MM.1S (cell line): ENCODE measurements at regions not wholly inside any gene's neighbourhood (a gene's known extent, or its start where the extent isn't known, plus 50 kb on each side); places are given as distances from the start of the nearest gene placed in this dataset.

Source experiments
- DNase-seq: peaks from one replicate; pipeline ENCODE4 v3.0.0-alpha.2; 2015
- H2AFZ ChIP-seq: fragments of 300-600 bp; sonication (generic); 2 replicates; pipeline ENCODE4 v1.6.0; 2016; ENCODE audit warnings: antibody characterized with exemption, low read length
- H3F3A ChIP-seq: fragments of 300-600 bp; sonication (generic); 2 replicates; pipeline ENCODE4 v1.6.1; 2016; ENCODE audit warnings: mild to moderate bottlenecking, antibody characterized with exemption, low read length, moderate library complexity, mixed read lengths; ENCODE audit not compliant: insufficient read depth
- H3K27ac ChIP-seq: fragments of 300-600 bp; sonication (generic); 2 replicates; pipeline ENCODE4 v1.5.1; 2016; ENCODE audit warnings: mild to moderate bottlenecking, low read length
- H3K27me3 ChIP-seq: fragments of 300-600 bp; sonication (generic); replicated peaks from 2 replicates; pipeline ENCODE4 v1.6.0; 2016; ENCODE audit warnings: low read length; ENCODE audit not compliant: insufficient read depth
- H3K36me3 ChIP-seq: fragments of 300-600 bp; sonication (generic); replicated peaks from 2 replicates; pipeline ENCODE4 v1.6.1; 2016; ENCODE audit warnings: mild to moderate bottlenecking, low read length, mixed read lengths; ENCODE audit not compliant: insufficient read depth
- H3K4me1 ChIP-seq: fragments of 300-600 bp; sonication (generic); 2 replicates; pipeline ENCODE4 v1.6.1; 2016; ENCODE audit warnings: low read length, mixed read lengths
- H3K4me2 ChIP-seq: fragments of 300-600 bp; sonication (generic); 2 replicates; pipeline ENCODE4 v1.6.0; 2016; ENCODE audit warnings: low read depth, low read length
- H3K4me3 ChIP-seq: fragments of 300-600 bp; sonication (generic); 2 replicates; pipeline ENCODE4 v1.5.1; 2016; ENCODE audit warnings: low read length, mixed read lengths
- H3K79me2 ChIP-seq: fragments of 300-600 bp; sonication (generic); 2 replicates; pipeline ENCODE4 v1.6.1; 2016; ENCODE audit warnings: mixed run types, low read length, mixed read lengths
- H3K9ac ChIP-seq: fragments of 300-600 bp; sonication (generic); 2 replicates; pipeline ENCODE4 v1.6.1; 2016; ENCODE audit warnings: low read length, mixed read lengths
- H3K9me2 ChIP-seq: fragments of 300-600 bp; sonication (generic); replicated peaks from 2 replicates; pipeline ENCODE4 v1.6.1; 2016; ENCODE audit warnings: mild to moderate bottlenecking, low read length, mixed read lengths; ENCODE audit not compliant: insufficient read depth
- H3K9me3 ChIP-seq: fragments of 300-600 bp; sonication (generic); replicated peaks from 2 replicates; pipeline ENCODE4 v1.6.1; 2016; ENCODE audit warnings: mild to moderate bottlenecking, low read length, mixed read lengths; ENCODE audit not compliant: insufficient read depth
- H4K20me1 ChIP-seq: fragments of 300-600 bp; sonication (generic); 2 replicates; pipeline ENCODE4 v1.6.1; 2016; ENCODE audit warnings: mild to moderate bottlenecking, low read length, moderate library complexity, mixed read lengths; ENCODE audit not compliant: insufficient read depth
- EZH2 ChIP-seq: fragments of 300-600 bp; sonication (generic); optimal IDR thresholded peaks from 2 replicates; pipeline ENCODE3; 2017; ENCODE audit warnings: low read depth, mild to moderate bottlenecking, antibody characterized with exemption, low read length, mixed read lengths
- EZH2phosphoT487 ChIP-seq: fragments of 300-600 bp; sonication (generic); IDR thresholded peaks from 2 replicates; pipeline ENCODE4 v1.6.1; 2018; ENCODE audit warnings: antibody characterized with exemption, low read length
- TF ChIP-seq, protein P1 (sequence below): fragments of 300-600 bp; sonication (generic); IDR thresholded peaks from 2 replicates; pipeline ENCODE4 v1.5.1; 2016; ENCODE audit warnings: antibody characterized with exemption, low read length, mixed read lengths

DNA sequence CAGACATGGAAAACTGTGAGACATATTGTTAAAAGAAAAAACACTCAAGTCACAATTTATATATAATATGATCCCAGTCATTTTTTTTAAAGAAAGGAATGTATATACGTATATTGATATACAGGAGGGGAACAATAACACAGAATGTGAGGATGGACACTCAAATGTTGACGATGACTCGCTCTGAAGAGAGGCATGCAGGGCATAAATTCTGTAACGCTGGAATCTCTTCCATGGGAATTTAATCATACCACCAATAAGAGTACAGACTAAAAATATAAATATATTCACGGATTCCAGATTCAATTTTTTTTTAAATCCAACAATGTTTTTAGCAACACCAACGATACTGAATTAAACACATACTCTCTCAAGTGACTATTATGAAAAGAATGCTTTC is 106.9 kb upstream of the CCDC28A start:
- no peak overlapping the region for H3K4me2 ChIP-seq
- H3F3A ChIP-seq: no peaks in the 10 kb centered on the region
- TF ChIP-seq EZH2phosphoT487 (no peak), EZH2 (no peak)
- TF ChIP-seq, protein P1, sequence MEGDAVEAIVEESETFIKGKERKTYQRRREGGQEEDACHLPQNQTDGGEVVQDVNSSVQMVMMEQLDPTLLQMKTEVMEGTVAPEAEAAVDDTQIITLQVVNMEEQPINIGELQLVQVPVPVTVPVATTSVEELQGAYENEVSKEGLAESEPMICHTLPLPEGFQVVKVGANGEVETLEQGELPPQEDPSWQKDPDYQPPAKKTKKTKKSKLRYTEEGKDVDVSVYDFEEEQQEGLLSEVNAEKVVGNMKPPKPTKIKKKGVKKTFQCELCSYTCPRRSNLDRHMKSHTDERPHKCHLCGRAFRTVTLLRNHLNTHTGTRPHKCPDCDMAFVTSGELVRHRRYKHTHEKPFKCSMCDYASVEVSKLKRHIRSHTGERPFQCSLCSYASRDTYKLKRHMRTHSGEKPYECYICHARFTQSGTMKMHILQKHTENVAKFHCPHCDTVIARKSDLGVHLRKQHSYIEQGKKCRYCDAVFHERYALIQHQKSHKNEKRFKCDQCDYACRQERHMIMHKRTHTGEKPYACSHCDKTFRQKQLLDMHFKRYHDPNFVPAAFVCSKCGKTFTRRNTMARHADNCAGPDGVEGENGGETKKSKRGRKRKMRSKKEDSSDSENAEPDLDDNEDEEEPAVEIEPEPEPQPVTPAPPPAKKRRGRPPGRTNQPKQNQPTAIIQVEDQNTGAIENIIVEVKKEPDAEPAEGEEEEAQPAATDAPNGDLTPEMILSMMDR: no peak
- H3K79me2 ChIP-seq: no peaks in the 10 kb centered on the region
- DNase-seq: no peak
- no peaks in the 10 kb centered on the region for H4K20me1 ChIP-seq
- no peak overlapping the region for H3K27ac ChIP-seq
- no peaks in the 10 kb centered on the region for H3K4me1 ChIP-seq
- H2AFZ ChIP-seq: no peak overlapping the region
- no peak overlapping the region for H3K4me3 ChIP-seq
- H3K9me2 ChIP-seq: no peaks in the 10 kb centered on the region
- H3K9ac ChIP-seq: no peak overlapping the region
- H3K9me3 ChIP-seq: no peaks in the 10 kb centered on the region
- H3K36me3 ChIP-seq: no peaks in the 10 kb centered on the region
- no peaks in the 10 kb centered on the region for H3K27me3 ChIP-seq

DNA sequence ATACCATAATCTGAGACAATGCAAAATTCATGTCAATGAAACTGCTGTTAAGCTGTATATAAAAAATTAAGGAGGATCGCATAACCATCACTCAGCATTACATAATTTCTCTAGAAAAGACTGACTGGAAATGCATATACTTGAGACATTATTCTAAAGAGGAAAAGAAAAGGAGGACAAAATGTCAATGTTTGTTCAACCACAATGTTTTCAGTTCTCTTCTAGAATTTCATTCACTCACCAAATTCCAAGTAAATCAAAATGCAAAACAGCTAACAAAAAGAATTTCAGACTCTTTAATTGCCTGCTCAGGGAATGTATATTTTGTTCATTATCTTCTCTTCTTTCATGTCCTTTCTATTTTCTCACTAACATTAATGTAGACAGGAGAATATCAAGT is 106.2 kb upstream of the CCDC28A start:
- no peak overlapping the region for H3K4me2 ChIP-seq
- H2AFZ ChIP-seq: no peak overlapping the region
- no peaks in the 10 kb centered on the region for H4K20me1 ChIP-seq
- H3K36me3 ChIP-seq: no peaks in the 10 kb centered on the region
- TF ChIP-seq, protein P1: no peak
- TF ChIP-seq EZH2 (no peak), EZH2phosphoT487 (no peak)
- DNase-seq: no peak
- no peaks in the 10 kb centered on the region for H3K27me3 ChIP-seq
- H3K9me3 ChIP-seq: no peaks in the 10 kb centered on the region
- no peaks in the 10 kb centered on the region for H3K79me2 ChIP-seq
- no peak overlapping the region for H3K9ac ChIP-seq
- no peak overlapping the region for H3K4me3 ChIP-seq
- H3K4me1 ChIP-seq: no peaks in the 10 kb centered on the region
- H3F3A ChIP-seq: no peaks in the 10 kb centered on the region
- H3K27ac ChIP-seq: no peak overlapping the region
- no peaks in the 10 kb centered on the region for H3K9me2 ChIP-seq

DNA sequence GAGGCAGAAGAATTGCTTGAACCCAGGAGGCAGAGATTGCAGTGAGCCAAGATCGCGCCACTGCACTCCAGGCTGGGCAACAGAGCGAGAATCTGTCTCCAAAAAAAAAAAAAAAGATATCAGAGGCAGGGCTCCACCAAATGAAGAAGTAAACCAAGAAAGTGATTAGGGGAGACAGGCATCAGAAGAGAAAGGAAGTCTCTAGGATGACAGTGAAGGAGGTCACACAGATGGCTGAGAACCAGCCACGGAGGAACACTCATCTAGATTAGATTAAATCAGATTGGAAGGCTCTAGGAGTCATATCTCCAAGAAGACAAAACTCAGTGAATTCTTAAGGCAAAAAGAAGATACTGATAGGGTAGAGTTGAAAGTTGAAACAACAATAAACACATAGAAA is 102.2 kb upstream of the CCDC28A start:
- H3K36me3 ChIP-seq: no peaks in the 10 kb centered on the region
- no peaks in the 10 kb centered on the region for H3K9me2 ChIP-seq
- TF ChIP-seq EZH2: no peak
- TF ChIP-seq EZH2phosphoT487: no peak
- TF ChIP-seq, protein P1: no peak
- no peak overlapping the region for H3K4me3 ChIP-seq
- H4K20me1 ChIP-seq: no peaks in the 10 kb centered on the region
- no peak overlapping the region for H3K4me2 ChIP-seq
- H3K9me3 ChIP-seq: no peaks in the 10 kb centered on the region
- H3K4me1 ChIP-seq: no peaks in the 10 kb centered on the region
- H2AFZ ChIP-seq: no peak overlapping the region
- no peak for DNase-seq
- H3K27ac ChIP-seq: no peak overlapping the region
- no peaks in the 10 kb centered on the region for H3F3A ChIP-seq
- no peak overlapping the region for H3K9ac ChIP-seq
- H3K79me2 ChIP-seq: no peaks in the 10 kb centered on the region
- no peaks in the 10 kb centered on the region for H3K27me3 ChIP-seq
